GM18873 (cell line): ENCODE measurements at regions not wholly inside any gene's neighbourhood (a gene's known extent, or its start where the extent isn't known, plus 50 kb on each side); places are given as distances from the start of the nearest gene placed in this dataset.

Source experiments
- ATAC-seq: cut with Tn5 transposase; IDR thresholded peaks from one replicate; pipeline ENCODE4 v1.9.1; 2021; ENCODE audit warnings: mild to moderate bottlenecking, moderate library complexity, moderate number of reproducible peaks; ENCODE audit not compliant: unreplicated experiment, low FRiP score

DNA sequence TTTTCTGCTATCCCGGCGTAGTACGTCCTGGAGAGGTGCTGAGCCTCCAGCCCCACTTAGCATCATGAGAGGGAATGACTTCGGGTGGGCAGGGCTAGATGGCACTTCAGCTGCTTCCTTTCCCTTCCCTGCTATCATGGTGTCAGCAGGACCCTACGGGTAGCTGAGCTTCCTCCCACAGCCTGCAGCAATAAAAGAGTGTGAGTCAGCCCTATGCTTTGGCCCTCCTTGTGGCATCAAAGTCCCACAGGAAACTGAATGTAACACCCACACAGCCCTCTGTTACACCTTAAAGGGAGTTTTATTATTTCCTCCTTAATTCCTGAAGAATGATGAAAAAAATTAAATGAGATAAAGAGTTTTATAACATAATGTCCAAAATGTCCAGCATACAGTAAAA is 458.1 kb downstream of the RPS24 start:
- ATAC-seq: no peak

DNA sequence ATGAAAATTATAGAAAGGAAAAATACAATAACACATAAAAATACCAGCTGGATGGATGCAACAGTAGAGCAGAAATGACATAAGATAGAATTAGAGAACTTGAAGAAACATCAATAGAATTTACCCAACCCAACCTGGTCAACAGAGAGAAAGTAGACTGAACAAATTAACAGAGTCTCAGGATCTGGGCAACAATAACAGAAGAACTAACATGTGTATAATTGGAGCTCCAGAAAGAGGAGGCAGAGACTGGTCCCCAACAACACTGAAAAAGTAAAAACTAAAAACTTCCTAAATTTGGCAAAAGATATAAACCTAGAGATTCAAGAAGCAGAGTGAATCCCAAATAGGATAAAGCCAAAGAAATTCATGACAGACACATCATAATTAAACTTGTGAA is 458.8 kb downstream of the RPS24 start:
- ATAC-seq: no peak

GRCh38 chr10:78494179-78494578 is 460.5 kb downstream of the RPS24 start:
- no peak for ATAC-seq

DNA sequence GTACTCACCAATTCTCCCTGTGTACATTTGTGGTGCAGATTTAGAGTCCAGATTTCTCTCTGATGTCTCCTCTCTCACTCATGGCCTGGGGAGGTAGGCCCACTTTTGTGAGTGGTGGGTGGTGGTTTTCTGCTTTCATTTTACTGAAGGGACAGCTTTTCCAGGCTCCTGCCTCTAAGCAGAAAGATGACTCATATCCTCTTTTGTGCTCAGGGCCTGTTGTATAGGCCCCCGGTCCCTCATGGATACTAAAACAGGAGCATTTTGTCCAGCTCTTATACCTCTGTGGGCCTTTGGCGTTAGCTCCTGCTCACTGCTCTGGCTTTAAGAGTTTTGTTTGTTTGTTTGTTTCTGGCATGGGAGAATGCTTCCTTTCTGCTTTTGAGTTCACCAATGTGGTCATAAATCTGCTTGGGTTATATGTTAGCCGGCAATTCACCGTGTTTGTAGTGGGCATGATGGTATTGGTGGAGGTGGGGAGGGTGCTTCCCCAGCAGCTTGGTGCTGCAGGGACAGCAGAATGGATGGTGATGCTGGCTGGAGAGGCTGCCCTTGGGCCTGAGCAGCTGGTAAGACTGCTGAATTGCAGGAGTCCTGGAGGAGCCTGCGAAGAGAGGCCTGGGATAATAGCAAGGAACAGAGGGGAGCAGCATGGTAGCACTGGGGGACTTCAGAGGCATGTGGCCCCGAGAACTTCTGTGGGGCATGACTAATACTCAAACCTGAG is 468.7 kb downstream of the RPS24 start:
- ATAC-seq: no peak

GRCh38 chr10:78504181-78504580 is 470.5 kb downstream of the RPS24 start:
- no peak for ATAC-seq

DNA sequence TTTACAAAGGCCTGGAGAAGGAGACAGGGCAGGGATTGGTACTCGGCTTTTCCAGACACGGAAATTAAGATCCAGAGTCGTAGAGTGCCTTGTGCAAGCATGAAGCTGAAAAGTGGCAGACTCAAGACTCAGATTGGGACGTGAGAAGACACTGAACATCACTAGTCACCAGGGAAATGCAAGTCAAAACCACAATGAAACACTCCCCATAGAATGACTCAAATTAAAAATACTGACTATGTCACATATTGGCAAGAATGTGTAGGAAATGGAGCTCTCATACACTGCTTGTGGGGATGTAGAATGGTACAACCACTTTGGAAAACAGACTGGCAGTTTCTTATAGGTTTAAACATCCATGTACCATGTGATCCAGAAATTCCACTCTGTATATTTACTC is 472.0 kb downstream of the RPS24 start:
- no peak for ATAC-seq

DNA sequence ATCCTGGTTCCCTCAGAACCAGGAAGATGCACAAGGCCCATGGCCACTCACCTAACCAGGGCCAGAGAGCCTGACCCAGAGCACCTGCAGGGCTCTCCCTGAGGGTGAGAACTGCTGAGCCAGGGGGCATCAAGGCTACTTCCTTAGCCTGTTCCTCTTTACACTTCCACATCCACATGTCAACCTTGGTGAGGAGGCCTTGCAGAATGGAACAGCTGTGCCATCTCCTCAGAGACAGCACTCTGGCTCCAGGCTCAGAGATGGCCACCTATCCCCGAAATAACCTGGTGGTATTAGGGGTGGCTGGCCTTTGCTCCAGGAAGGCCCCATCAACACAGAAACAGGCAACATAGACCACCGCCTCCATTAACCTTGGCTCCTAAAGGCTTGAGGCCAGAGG is 473.0 kb downstream of the RPS24 start:
- no peak for ATAC-seq

GRCh38 chr10:78507510-78508160 is 474.0 kb downstream of the RPS24 start:
- ATAC-seq: no peak

- no peak for ATAC-seq
Measured at GRCh38 chr10:78508955-78509748, 475.5 kb downstream of the RPS24 start.

DNA sequence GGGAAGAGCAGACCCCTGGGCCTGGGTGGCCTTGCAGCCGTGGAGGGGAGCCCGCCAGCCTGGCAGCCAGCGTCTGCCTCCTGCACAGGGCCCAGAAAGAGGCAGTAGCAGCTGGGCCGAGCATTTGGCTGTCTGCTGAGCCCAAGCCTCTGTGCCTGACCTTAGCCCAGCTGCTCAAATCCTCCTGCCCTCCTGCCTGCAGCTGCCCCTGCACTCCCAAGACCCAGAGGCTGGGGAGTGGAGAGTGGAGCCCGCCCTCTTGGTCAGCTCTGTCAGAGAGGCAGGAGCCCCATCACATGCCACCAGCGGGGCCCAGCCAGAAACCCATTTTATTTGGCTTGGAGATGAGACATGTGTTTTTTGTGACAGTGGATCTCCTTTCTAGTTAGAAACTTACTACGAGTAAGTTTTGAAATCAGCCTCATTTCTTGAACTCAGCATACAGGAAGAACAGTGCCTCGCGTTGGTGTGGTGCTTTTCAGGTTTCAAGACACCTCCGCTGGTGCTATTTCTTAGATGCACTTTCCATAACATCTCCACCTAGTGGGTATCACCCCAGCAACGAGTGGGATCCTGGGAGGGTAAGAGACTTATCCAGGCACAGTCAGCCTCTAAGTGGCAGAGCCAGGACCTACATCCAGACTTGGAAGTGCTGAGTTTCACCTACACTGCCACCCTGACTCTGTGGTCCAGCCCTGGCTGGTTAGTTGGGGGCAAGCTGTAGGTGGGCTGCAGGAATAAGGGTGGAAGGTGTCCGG is 477.1 kb downstream of the RPS24 start:
- no peak for ATAC-seq

GRCh38 chr10:78511324-78512204 is 477.9 kb downstream of the RPS24 start:
- no peak for ATAC-seq

DNA sequence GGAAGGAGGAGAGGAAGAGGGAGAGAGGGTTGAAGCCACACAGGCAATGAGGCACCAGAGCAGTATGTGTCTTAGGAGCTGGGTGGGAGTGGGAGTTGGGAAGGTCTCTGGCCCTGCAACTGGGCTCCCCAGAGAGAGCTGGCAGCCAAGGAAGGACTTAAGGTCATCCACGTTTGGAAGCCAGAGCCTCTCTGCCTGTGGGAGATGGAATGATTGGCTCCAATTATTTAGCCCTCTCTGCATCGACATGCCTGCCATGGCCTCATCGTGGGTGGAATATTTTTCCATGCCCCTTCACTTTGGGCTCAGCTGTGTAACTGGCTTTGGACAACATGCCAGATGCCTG is 478.5 kb downstream of the RPS24 start:
- ATAC-seq: no peak

DNA sequence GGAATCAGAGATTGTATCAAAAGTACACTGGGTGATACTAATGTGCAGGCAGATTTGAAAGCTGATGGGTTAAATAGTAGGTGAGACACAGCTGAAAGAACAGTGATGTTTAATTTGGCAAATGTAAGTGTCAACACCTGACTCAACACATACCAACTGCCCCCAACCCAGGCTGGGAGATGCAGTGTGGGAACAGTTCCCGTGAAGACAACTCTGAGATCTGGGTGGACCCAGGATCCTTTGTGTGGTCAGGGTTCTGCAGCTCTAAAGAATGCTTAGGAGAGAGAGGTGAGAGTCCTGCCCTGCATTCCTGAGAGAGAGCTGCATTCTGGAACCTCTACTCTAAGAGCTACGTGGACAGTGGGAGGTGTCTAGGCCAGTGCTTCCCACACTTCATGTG is 479.7 kb downstream of the RPS24 start:
- no peak for ATAC-seq

DNA sequence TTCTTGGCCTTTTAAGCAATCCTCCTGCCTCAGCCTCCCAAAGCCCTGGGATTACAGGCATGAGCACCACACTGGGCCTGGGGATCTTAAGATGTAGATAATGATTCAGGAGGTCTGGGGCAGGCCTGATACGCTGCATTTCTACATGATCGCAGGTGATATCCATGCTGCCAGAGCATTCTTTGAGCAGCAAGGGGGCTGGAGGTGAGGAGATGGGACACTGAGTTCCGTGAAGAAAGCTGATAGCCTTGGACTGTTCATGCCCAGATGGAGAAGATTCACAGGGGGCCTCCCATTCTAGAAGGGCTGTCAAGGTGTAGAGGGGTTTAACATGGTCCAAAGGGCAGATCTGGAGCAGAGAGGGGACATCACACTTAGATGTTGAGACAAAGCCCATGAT is 480.3 kb downstream of the RPS24 start:
- no peak for ATAC-seq

GRCh38 chr10:78514459-78514858 is 480.8 kb downstream of the RPS24 start:
- ATAC-seq: no peak

DNA sequence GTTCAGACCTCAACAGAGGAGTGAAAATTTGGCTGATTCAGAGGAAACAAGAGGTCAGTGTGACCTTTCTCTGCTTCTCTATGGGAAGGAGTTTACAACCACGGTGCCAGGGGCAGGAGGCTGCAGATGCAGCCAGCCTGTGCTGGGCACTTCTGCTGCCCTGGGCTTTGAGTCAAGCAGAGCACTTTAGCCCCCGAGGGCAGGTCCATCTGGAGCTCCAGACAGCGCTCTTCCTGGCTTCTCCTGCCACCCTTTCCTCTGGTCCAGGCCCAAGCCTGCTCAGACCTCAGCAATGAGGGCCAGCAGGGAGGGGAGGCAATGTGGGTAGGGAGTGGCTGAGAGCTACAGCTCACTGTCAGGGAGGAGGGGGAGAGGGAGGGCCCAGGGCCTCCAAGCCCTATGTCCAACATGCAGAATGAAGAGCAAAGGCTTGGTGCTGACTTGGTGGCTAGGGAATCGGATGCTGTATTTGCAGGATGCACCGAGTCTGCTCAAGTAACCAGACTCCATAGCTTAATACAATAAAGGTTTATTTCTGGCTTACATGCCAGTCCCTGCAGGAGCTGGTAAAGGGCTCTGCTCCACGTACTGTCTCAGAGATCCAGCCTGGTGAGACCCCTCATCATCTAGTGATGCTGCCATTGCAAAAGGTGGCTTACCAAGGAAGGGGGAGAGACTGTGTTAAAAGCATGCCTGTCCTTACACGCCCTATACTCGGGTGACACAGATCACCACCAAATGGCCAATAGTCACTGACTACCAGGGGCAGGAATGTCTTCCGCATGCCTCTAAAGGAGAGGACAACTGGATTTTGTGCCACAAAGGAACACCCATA is 481.6 kb downstream of the RPS24 start:
- no peak for ATAC-seq

DNA sequence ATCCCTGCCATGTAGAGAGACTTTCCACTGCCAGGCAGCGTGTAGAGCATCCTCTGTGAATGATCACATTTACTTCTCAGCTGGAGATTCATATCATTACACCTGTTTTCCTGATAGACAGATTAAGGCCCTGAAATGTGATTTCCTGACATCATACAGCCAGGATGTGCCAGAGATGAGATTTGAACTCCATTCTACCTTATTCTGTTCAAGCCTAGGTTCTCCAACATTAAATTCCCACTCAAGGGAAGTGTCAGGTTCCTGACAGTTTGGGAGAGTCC is 482.1 kb downstream of the RPS24 start:
- ATAC-seq: no peak

- ATAC-seq: no peak
Measured at GRCh38 chr10:78516236-78516635, 482.6 kb downstream of the RPS24 start.

- ATAC-seq: no peak
Measured at GRCh38 chr10:78516756-78517155, 483.1 kb downstream of the RPS24 start.
